Ishikawa (cell line): ENCODE measurements at regions not wholly inside any gene's neighbourhood (a gene's known extent, or its start where the extent isn't known, plus 50 kb on each side); places are given as distances from the start of the nearest gene placed in this dataset.

Source experiments
- CEBPB ChIP-seq: IDR thresholded peaks from 2 replicates; pipeline ENCODE4 v1.6.1; 2012
- EP300 ChIP-seq: IDR thresholded peaks from 2 replicates; pipeline ENCODE4 v1.6.1; 2012; ENCODE audit warnings: borderline replicate concordance
- MAX ChIP-seq: IDR thresholded peaks from 2 replicates; pipeline ENCODE4 v1.6.1; 2012

GRCh38 chr10:61547297-61547696 is 94.1 kb upstream of the TMEM26 start:
- TF ChIP-seq EP300 (no peak), MAX (no peak), CEBPB (no peak)
